ENCODE measurements at regions not wholly inside any gene's neighbourhood (a gene's known extent, or its start where the extent isn't known, plus 50 kb on each side); places are given as distances from the start of the nearest gene placed in this dataset.
"Not testable (repeated sequence)": the region's sequence is repeated elsewhere in the genome, so short reads cannot be mapped to it uniquely, and the experiment has no call there.

DNA sequence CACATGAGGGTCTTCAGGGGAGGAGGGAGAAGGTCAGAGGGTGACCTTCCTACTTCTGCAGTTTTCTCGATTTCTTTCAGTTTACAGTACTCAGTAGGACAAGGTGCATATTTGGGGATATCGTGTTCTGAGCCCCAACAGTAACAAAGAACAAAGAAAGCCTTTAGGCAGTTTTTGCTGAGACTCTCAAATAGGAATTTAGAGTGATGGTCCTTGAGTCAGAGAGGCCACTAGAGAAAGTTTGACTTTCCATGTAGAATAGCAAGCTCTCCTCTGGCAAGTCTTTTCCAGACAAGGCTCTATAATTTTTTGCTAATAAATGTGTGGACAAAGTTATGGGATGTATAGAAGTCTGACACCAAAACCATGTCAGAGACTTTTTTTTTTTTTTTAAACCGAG lies 194.6 kb downstream of the TM9SF2 start:
- no peak for DNase-seq

DNA sequence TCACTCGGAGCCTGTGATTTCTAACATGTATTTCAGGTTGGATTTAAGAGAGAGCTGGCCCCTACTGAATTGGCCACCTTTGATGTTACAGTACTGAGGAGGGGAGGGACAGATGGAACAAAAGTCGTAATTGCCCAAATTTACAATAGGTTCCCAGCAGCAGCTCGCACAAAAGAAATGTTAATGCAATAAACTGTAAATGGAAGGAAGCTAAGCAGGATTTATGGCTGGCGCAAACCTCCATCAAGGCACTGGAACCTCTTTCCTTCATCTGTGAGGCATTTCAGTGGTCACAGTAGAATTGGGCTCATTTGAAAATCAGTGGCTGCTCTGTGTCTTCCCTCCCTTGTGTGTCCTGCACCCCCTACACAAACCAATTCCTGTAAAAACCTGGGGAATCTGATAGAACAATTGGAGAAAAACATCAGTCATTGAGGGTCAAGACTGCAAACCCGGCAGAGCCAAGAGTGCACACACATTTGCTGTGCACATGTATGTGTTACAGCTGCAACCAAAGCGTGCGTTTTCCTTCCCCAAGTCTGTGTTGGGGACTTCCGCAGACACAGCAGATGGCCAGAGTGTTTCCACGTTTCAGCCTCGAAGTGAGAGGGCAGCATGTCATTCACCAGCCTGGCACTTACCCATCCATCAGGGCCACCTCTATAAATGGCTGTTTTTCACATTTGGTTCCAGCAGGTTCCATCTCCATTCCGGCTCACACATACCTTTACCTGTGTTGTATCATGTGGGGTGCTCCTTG lies 192.8 kb downstream of the TM9SF2 start:
- DNase-seq, result no peak

DNA sequence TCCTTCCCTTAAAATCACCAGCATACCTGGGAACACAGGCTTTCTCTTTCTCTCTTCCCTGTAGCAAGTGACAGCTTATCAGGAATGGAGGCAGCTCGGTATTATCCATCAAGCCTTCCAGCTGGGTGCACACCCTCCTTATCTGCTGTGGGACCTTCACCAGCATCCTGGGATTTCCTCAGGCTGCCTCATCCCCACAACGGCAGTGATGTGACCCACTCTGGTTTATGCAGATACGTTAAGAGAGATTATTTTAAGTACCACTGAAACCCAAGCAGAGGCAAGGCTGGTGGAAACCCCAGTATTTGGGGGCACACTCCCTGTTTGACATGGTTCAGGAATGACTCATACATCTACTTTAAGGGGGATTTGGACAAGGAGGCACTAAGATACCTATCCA lies 192.1 kb downstream of the TM9SF2 start:
- no peak for DNase-seq

DNA sequence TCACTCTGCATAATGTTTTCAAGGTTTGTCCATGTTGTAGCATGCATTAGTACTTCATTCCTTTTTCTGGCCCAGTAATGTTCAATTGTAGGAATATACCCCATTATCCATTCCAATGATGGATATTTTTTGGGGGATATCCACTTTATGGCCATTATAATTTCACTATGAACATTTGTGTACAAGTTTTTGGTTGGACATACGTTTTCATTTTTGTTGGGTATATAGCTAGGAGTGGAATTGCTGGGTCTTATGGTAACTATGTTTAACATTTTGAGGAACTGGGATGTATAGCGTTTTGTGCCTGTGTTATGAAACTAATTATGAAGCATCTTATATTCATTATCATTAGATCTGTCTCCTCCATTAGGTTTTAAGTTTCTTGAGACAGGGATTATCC lies 191.6 kb downstream of the TM9SF2 start:
- no peak for DNase-seq

DNA sequence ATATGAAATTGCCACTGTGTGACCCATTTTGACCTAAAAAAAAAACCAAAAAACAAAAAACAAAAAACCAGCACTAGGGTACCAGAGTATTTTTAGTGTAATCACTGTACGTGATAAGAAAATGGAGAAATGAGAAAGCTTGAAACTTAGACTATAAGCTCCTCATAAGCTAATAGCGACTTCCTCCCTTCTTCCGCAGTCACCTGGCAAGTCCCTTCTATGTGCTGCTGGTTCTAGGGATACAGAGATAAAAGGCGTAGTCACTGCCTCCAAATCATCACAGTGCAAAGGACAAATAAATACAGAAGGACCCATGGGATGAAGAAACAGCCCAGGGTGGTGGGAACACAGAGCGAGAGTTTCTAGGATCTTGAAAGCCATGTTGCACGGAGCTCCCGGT lies 190.3 kb downstream of the TM9SF2 start:
- no peak for DNase-seq

DNA sequence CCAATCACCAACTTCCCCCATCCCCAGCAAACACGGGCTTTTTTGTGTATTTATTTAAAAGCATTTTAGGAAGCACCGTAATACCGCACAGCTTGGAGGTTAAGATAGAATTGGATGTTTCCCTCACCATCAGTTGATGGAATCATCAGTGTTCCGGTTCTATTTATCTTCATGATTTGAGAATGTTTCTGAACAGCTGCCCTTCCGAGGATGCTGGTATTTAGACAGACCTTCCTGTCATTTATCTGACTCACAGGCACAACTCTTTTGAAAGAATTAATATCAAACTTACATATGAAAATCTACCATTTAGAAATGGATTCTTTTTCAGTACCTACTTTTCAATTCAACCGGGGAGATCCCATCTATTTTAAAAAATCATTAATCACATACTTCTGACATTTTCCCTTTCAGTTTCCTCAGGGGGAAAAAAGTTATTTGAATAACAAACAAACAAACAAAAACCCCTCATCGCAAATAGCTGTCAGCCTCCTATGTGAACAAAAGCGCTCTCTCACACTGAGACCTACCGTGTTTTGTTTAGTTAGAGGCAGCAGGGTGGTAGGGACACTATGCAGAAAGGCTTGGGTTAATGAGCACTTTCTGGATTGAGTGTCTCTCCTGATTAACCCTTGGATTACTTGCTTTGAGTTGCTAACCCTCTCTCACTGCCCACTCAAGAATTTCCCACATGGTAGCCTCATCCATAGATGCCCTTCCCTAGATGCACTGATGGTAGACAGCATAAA lies 189.3 kb downstream of the TM9SF2 start:
- no peak for DNase-seq

DNA sequence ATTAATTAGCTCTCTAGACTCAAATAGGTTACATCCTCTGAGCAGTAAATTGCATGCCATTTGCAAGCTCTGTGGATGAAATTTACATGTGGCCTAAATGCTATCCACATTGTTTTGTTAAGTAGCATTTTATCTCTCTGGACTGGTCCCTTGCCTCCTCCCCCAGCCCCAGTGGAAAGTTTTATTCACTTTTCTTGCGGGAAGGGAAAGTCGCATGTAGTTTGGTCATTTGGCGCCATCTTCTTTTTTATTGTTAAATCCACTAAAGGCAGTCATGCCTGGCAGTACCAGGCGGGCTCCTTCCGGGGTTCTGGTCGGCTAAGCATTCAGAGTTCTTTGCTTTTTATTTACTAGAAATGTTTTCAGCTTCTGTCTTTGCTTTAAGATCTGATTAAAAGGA lies 188.7 kb downstream of the TM9SF2 start:
- DNase-seq, result no peak

DNA sequence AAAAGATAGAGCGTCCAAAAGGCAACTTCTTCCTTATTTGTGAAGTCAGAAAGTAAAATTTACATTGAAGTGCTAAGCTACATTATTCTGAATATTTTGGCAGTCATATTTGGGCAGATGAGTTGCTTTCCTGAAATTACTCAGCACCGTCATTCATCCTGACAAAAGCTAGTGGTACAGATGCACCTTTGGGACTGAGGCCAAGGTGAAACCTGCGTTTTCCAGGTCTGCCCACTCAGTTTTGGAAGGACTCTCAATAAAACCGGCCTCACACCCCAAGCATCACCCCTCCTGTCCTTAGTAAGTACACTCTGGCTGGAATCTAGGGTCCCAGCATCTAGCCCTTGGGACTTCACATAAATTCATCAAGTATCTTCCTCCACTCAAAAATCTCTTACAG lies 187.5 kb downstream of the TM9SF2 start:
- DNase-seq, result no peak

DNA sequence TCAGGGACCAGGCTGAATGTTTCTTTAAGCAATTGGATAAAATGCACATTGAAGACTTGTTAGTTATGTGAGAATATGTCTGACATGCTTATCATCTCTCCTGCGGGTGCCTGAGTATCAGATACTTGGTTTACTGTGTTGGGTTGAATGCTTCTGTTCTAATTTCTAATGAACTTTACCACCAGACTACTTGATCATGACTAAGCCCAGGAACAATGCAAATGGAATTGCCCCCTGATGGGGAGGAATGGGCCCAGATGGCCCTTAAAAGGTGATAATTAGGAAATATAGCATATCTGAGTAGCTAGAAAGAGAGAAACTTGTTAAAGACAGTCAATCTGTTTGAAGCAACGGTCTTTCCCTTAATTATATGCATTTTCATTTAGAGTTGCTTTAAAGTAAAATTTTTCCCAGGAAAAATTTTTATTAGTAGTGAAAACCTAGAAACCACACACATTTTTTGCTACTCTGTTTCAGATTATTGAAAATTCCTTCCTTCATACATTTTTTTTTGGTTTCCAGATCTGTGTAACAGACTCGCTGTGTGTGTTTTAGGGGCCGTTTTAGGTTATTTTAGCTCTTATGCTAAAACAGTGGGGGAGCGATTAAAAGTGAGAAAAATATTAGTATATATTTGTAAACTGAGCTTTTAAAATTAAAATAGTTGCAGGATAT lies 186.6 kb downstream of the TM9SF2 start:
- DNase-seq, result no peak

DNA sequence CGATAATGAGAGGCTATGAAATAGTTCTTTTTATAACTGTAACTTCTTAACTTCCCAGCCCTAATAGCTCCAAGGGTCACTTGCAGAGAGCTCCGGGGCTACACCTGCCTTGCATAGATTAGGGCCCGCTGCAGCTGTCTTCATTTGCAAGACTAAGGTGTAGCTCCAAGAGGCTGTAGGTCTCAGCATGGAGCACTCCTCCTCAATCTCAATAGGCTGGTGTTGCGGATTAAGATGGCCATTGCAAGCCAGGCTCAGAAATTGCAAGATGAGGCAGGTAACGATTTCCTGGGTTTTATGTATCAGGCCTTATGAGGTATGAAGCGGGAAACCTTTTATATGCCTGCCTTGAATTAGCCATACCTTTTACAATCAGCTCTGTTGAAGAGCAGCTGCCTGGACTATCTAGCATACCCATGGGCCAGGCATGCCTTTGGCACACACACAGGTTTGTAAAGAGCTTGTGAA lies 185.7 kb downstream of the TM9SF2 start:
- no peak for DNase-seq

DNA sequence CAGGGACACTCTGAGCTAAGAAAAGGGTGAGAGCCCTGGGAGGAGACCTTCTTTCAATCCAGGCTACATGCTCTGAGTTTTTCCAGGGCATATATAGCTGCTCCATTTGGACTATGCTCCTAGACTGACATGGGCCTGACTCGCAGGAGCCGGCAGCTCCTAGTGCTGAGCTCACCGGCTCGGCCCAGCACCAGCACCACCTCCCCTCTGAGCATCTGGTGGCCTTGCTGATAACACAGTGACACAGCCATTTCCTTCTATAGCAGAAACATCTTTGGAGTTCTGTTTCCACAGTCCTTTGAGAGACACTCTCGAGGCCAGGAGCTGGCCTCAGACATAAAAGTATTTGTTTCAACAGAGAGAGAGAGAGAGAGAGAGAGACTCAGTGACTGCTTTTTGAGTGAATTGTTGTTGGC lies 184.9 kb downstream of the TM9SF2 start:
- DNase-seq, result peak; percentile 11

DNA sequence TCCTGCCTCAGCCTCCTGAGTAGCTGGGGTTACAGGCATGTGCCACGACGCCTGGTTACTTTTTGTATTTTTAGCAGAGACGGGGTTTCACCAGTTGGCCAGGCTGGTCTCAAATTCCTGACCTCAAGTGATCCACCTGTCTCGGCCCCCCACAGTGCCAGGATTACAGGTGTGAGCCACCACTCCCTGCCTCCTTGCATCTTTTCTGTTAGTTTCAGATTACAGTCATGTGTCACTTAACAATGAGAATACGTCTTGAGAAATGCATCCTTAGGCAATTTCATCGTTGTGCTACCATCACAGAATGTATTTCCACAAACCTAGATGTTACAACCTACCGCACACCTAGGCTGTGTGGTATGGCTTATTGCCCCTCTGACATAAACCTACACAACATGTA lies 180.4 kb downstream of the TM9SF2 start:
- no peak for DNase-seq

DNA sequence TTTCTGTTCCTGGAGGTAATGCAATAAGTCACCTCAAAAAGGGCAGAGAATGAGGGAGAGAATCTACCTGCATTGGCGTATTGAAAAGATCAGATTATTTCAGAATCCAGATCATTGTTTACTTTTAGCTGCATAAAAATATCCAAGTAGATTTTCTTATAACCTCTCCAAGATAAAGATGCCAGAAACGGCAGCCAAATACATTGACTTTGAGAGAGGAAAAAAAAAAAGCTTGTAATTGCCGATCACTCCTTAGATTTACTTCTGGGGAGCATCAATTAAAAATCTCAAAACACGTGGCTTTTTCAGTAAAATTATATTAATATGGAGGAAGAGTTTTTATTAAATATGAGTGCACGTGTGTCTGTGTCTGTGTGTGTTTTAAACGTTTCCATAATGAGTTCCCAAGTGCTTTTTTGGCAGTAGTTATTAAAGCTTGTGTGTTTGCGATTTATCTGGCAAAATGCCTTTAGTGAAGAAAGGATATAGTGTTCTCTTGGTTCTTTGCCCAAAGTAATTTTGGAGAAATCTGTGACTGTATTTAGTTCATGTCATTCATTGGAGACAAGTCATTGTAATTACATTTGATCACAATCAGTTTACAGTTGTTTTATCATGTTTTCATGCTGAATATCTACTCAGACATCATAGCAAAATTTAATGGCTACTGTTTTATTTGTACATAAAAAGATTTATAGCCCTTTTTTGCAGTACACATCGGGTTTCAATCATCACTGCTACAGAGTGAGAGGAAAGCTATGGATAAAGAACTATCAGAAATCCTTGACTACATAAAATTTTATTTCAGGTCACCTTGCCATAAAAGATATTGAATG lies 176.1 kb downstream of the TM9SF2 start:
- DNase-seq, result peak; percentile 29

DNA sequence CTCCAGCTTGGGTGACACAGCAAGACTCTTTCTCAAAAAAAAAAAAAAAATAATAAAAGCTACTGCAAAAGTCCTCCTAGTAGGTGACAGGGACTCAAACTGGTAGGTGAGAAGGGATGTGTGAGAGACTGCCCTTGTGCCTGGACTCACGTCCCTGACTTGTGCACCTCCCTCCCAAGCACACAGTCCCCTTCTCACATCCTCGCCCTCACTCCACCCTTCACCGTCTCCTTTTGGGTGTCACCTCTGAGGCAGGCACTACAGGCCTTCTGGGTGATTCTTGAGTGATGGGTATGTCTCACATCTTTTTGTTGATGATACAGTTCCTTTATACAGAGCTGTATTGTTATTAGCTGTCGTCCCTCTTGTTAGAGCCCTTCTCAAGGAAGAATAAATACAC lies 170.5 kb downstream of the TM9SF2 start:
- no peak for DNase-seq

DNA sequence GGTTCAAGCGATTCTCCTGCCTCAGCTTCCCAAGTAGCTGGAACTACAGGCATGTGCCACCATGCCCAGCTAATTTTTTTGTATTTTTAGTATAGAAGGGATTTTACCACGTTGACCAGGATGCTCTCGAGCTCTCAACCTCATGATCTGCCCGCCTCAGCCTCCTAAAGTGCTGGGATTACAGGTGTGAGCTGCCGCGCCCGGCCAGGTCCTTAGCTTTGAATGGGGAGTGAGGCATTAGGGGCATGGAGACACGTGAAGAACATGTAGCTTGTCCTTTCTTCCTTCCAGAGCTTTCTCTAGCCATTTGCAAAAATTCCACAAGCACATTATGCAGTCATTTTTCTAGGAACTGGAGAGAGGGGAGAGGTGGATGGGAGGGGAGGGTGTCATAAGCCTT lies 167.8 kb downstream of the TM9SF2 start:
- not testable (repeated sequence) for DNase-seq

DNA sequence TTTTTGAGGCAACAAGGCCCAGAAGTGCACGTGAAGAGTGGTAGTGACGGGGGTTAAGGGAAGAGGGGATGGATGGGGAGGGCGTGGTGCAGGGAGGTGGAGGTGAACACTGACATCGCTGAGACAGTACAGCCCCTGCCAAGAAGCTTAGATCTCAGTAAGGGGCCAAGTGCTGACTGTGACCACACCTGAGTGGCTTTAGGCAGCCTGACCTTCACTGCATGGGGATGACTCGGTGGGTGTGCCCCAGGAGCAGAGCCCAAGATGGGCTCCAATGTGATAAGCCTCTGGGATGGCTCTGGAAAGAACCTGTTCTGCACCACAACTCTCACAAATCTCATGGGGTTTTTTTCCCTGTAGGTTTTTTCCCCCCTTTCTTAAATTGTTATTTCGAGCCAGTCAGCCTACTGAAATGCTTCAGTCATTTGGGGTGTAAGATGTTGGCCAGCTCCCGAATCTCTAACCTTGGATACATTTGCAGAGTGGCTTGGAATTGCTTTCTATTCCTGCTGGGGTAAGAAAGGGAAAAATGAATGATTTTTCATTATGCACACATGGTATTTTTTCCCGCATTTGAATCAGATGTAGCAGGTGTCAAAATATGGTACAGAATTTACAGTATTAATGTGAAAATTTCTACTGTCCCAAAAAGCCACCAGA lies 165.0 kb downstream of the TM9SF2 start:
- DNase-seq, result no peak

DNA sequence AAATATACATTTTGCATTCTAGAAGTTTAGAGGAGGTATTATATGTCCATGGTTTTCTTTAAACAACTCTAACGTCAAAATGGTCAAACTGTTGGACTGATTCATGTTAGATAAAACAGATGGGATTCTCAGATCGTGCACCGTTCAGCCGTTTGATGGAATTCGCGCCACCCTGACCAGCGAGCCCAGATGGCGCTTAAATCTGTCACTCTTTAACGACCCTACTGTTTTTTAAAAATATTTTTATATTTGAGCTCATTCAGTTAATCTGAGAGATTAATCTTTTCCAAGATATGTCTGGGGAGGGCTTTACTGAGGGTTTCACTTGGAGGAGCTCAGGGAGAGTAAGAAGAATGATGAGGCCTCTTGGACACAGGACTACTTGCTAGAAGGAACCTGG lies 164.4 kb downstream of the TM9SF2 start:
- DNase-seq, result no peak

DNA sequence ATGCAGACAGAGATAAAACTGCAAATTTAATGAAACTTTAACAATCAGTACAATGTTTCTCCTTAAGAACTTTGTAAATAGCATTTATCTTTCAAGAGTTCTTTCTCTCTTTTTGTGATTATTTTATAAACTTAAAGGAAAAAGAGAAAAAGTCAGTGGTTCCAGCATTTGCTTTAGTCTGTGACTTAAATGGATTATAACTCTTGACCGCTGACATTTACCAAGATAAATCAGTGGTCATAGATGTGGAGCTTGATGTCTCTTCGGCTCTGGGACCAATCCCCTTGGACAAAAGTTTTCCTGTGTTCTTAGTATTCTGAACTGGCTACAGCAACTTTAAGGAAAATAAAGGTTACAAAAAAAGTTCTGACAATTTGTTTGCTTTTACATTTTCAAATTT lies 162.6 kb downstream of the TM9SF2 start:
- no peak for DNase-seq

DNA sequence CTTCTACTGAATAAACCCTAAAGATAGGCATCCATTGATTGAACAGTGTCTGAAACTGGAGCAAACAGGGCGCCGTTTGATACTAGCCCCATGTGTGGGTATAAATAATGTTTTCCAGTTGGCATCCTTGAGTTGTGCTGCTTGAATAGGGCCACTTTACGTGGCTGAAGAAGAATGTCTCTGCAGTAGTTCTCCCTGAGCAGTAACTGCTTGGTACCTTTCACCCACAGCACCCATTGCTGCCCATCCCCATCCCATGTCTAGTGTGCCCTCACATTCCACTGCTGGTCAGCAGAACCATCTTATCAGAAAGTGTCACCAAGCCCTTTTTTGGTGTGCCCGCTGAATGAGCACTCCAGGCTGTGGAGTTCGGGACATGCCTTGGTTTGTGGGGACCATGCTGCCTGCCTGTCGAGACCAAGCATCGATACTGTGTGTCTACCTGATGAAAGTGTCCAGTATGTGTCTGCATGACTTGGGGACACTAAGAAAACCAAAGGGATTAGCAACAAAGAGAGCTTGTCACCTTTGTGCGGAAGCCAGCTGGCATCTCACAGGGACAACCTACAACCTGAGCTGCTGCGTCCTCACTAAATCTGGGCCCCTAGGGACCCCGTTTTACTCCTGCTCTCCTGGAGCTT lies 162.0 kb downstream of the TM9SF2 start:
- no peak for DNase-seq

DNA sequence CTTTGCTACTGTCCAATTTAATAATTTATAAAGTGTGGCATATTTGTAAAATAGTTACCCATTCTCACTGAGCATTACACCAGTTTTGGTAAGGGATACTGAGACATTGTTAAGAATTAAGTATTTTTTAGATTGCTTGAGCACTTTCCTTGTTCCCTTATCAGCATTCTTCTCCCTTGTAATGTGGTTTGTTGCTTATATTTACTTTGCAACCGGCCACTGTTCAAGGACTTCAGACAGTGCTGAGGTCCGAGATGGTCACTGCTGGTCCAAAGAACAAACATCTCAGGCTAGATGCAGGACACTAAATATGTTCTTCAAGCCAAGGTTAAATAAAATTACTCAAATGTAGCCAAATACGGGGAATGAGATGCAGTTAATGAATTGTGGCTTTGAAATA lies 161.4 kb downstream of the TM9SF2 start:
- no peak for DNase-seq

DNA sequence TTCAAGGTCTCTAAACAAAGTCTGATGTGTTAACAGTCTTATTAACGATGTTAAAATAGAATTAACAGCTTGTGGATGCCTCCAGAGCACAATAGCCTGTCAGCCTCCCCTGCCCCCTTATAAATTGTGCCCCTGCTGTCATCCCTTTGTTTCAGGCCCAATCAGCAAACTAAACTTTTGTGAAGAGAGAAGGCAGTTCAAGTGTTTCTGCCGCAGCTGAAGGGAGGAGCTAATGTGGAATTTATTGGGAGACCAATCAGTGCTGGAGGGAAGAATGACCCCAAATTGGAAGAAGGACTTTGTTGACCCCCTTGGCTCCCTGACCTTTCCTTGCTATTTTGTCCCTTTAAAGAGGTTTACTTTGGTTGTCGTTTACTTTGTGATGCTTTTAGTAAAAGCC lies 160.5 kb downstream of the TM9SF2 start:
- DNase-seq, result no peak

All from hindlimb muscle (tissue), 1 donor.